Neural progenitor cell (in vitro differentiated cells): ENCODE measurements at regions not wholly inside any gene's neighbourhood (a gene's known extent, or its start where the extent isn't known, plus 50 kb on each side); places are given as distances from the start of the nearest gene placed in this dataset.

ENCODE experiments used
- EZH2 ChIP-seq: fragments of 200-600 bp; sonication (generic); IDR thresholded peaks from 2 replicates; pipeline ENCODE4 v1.6.1; 2017; ENCODE audit warnings: antibody characterized with exemption, mild to moderate bottlenecking, moderate library complexity
- EZH2phosphoT487 ChIP-seq: fragments of 200-600 bp; sonication (generic); IDR thresholded peaks from 2 replicates; pipeline ENCODE4 v1.6.1; 2017; ENCODE audit warnings: antibody characterized with exemption
- TF ChIP-seq, protein P1 (sequence below): fragments of 200-600 bp; sonication (generic); IDR thresholded peaks from 2 replicates; pipeline ENCODE4 v1.5.1; 2017; ENCODE audit warnings: antibody characterized with exemption, mild to moderate bottlenecking

DNA sequence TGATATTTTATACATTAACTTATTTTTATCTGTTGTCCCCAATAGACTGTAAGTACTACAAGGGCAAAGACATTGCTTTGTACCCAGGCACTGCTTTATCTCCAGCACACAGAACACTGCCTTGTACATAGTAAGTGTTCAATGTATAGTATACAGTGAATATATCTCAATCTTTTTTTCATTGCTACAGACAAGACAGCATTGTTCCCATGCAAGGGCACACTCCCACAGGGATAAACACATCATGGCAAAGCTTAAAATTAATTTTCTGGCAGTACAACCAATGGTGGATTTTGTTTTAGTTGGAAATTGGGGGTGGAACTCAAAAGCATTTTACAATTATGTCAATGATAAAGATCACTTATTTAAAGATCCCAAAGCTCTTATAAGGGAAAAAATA is 112.3 kb upstream of the EEA1 start:
- TF ChIP-seq, protein P1, sequence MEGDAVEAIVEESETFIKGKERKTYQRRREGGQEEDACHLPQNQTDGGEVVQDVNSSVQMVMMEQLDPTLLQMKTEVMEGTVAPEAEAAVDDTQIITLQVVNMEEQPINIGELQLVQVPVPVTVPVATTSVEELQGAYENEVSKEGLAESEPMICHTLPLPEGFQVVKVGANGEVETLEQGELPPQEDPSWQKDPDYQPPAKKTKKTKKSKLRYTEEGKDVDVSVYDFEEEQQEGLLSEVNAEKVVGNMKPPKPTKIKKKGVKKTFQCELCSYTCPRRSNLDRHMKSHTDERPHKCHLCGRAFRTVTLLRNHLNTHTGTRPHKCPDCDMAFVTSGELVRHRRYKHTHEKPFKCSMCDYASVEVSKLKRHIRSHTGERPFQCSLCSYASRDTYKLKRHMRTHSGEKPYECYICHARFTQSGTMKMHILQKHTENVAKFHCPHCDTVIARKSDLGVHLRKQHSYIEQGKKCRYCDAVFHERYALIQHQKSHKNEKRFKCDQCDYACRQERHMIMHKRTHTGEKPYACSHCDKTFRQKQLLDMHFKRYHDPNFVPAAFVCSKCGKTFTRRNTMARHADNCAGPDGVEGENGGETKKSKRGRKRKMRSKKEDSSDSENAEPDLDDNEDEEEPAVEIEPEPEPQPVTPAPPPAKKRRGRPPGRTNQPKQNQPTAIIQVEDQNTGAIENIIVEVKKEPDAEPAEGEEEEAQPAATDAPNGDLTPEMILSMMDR = no peak
- TF ChIP-seq EZH2 (no peak), EZH2phosphoT487 (no peak)
